Middle frontal gyrus (tissue), 1 donor: ENCODE measurements at regions not wholly inside any gene's neighbourhood (a gene's known extent, or its start where the extent isn't known, plus 50 kb on each side); places are given as distances from the start of the nearest gene placed in this dataset.

Experiments
- DNase-seq: peaks from one replicate; pipeline ENCODE4 v3.0.0-alpha.2; 2015; ENCODE audit warnings: low spot score; ENCODE audit errors: extremely low spot score

GRCh38 chr6:4303638-4304037 is 168.3 kb upstream of the ECI2 start:
- no peak for DNase-seq

DNA sequence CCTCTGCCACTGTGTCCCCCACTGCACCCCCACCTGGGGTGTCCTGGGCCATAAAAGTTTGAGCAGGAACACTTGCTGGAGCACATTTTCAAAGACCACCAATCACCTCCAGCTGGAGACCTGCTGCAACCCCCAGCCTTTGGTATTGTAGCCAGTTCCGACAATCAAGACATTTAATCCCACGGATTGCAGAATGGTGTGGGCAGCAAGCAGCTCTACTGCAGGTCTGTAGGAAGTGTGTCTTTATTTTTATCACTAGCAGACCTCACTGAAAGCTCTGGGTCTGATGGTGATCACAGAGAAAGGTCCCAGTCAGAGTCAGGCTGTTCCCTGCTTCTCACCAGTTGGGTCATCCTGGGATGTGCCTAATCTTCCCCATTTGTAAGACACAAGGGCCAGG is 167.1 kb upstream of the ECI2 start:
- DNase-seq: no peak

DNA sequence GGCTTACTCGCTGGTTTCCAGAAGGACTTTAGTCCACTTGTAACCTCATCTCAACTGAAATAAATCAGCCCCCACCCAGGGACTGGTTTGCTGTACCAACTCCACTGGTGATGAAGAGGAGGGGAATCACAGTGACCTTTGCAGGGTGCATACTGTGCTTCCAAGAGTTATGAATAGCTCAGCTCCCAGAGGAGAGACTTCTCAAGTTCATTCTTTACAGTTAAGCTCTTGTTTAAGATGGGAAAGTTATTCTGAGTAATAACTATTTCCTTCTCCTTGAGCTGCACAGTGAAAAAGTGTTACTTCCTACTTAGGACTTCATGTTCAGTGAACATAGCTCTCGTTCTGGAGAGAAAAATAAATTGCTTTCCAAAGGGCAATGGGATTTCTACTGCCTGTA is 166.5 kb upstream of the ECI2 start:
- no peak for DNase-seq

DNA sequence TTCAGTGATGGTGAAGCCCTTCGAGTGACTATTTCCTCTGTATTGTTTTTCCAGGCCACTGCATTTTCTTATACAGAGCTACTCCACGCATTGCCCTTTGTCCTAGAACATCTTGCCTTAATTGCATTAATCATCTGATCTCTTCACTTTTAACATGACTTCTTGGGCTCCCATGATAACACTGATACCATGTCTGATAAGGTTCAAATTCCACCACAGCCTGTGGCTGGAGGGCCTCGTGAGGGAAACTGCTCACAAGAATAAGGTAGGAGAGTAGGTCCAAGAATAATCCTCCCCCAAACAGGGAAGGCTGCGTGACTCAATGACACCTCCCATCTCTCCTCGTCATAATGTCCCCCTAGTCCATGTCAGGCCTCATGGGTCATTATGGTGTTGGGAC is 165.5 kb upstream of the ECI2 start:
- DNase-seq: no peak

- DNase-seq: no peak
Measured at GRCh38 chr6:4299476-4299875, 164.1 kb upstream of the ECI2 start.

DNA sequence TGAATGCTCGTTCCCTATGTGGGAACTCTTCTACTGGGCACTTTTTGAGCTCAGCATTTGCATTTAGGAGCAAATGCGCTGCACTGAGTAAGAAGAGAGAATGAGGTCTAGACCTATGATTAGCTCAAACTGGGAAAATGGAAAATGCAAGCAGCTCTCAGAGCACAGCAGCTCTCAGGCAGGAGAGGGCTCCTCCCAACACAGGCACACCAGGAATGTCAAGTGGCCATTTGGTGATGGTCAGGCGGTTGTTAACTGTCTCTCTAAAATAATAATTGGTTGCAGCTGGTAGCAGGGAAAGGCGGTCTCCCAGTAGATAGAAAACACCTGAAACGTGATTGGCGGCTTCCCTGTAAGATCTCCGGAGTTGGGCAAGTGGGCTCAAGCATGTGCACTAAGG is 162.0 kb upstream of the ECI2 start:
- DNase-seq: no peak

DNA sequence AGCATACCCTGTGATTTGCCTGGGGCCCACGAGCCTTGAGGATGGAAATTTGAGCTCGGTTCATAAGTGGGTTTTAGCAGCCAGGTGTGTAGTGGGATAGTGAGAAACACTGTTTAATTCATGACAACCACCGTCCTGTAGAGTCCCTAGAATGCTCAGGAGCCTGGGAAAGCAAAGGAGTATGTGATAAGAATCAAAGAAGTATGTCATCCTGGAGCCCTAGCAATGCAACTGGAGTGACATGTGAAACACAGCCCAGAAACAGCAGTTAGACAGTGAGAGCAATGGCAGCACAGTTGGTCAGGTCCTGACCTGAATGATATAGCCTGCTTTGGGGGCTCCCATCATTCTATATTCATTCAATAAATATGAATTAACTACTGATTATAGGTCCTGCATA is 161.2 kb upstream of the ECI2 start:
- no peak for DNase-seq

DNA sequence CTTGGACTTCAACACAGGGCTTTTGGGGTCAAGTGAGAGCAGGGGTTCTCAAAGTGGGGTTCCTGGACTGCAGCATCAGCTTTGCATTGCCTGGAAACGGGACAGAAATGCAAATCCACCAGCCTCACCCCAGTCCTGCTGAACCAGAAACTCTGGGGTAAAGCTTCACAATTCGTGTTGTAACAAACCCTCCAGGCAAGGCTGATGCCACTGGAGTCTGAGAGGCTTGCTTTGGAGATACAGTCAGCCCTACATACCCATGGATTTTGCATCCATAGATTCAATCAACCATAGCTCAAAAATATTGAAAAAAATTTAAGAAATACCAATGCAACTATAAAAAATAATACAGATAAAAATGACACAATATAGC is 160.4 kb upstream of the ECI2 start:
- DNase-seq: no peak

- DNase-seq: no peak
Measured at GRCh38 chr6:4295058-4295782, 159.8 kb upstream of the ECI2 start.

DNA sequence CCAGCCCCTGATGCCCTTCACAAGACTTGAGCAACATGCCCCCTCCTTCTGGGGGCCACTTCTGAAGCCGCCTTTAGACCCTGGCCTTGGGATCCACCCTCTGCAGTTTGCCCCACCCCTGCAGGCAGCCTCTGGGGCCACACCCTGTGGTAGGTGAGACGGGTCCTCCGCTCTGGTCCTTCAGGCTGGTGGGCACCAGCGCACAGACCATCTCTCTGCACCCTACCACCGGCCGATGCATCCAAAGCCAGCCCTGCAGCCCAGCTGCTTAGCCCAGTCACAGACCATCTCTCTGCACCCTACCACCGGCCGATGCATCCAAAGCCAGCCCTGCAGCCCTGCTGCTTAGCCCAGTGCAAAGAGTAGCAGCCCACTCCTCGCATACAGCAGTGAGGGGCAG is 159.3 kb upstream of the ECI2 start:
- no peak for DNase-seq

DNA sequence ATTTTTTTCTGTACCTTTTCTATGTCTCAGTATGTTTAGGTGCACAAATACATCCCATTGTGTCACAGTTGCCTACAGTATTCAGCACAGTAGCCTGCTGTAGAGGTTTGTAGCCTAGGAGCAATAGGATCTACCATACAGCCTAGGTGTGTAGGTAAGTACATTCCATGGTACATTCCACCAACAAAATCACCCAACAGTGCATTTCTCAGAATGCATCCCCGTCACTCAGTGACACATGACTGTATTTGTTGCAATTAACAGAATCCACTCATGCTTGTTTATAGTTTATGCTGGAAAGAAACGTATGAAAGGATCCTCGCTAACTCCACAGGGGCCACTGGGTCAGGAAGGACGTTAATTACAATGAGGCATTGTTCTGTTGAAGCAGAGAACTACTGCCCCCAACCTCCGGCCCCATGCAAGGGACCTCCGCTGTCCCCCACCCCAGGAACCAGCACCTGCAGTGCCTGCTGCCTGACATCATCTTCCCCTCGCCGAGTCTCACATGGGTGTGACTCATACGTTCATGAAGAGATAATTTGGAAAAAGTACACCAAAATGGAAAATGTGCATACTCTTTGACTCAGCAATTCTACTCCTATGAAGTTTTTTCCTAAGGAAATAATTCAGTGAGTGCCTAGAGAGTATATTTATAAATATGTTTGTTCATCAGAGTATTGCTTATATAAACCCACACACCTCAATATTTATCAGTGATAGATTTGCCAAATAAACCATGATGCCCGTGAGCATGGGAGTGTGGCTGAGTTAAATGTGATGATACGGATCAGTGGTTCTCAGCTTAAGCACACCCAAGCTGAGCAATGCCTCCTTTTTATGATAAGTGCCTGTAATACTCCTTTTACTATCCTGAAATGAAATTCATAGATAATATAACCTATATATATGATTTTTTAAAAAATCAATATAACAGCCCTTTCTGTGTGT is 156.4 kb upstream of the ECI2 start:
- DNase-seq: no peak

DNA sequence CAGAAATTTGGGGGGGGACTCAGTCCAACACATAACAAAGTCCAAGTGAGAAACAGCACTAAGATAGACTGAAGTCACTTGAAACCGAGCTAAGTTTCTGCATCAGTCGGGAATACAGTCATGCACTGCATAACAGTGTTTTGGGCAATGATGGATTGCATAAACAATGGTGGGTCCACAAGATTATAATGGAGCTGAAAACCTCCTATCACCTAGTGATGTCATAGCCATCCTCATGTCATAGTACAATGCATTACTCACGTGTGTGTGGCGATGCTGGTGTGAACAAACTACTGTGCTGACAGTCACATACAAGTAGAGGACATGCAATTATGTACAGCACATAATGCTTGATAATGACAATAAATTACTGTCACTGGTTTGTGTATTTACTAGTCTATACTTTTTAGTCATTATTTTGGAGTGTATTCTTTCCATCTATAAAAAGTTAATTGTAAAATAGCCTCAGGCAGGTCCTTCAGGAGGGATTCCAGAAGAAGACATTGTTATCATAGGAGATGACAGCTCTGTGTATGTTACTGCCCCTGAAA is 154.5 kb upstream of the ECI2 start:
- DNase-seq: no peak

DNA sequence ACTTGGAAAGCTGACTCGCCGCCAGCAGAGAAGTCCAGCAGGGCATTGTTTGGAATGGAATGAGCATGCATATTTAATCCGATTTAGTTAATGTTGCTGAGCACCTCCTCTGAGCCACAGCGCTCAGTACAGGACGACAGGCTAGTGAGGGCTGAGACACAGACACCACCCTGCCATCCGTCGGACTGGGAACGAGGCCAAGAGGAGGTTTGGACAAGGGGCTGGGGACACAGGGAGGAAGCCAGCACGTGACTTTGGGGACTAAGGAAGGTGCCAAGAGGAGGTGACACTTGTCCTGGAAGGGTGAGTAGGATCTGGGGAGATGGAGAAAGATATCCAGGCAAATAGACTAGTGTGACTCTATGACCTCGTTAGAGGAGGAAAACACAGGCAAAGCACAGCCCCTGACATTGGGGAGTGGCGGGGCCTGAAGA is 152.5 kb upstream of the ECI2 start:
- no peak for DNase-seq

DNA sequence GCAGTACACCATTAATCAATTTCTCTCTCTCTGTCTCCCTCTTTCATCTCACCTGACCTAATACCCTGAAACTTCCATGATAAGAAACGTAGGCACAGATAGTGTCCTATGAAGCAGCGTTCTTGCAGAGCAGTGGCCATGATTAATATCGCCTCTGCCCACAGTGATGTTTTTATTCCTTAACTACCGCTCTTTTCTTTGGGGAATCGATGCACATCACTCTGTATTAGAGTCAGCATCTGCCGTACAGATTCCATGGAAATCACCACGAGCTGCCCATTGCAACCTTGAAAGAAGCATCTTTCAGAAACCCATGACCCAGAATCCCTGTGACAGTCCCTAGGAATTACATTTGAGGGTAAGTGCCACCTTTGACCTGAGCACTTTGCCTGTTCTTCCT is 152.0 kb upstream of the ECI2 start:
- DNase-seq: no peak

- no peak for DNase-seq
Measured at GRCh38 chr6:4282926-4283325, 147.6 kb upstream of the ECI2 start.

DNA sequence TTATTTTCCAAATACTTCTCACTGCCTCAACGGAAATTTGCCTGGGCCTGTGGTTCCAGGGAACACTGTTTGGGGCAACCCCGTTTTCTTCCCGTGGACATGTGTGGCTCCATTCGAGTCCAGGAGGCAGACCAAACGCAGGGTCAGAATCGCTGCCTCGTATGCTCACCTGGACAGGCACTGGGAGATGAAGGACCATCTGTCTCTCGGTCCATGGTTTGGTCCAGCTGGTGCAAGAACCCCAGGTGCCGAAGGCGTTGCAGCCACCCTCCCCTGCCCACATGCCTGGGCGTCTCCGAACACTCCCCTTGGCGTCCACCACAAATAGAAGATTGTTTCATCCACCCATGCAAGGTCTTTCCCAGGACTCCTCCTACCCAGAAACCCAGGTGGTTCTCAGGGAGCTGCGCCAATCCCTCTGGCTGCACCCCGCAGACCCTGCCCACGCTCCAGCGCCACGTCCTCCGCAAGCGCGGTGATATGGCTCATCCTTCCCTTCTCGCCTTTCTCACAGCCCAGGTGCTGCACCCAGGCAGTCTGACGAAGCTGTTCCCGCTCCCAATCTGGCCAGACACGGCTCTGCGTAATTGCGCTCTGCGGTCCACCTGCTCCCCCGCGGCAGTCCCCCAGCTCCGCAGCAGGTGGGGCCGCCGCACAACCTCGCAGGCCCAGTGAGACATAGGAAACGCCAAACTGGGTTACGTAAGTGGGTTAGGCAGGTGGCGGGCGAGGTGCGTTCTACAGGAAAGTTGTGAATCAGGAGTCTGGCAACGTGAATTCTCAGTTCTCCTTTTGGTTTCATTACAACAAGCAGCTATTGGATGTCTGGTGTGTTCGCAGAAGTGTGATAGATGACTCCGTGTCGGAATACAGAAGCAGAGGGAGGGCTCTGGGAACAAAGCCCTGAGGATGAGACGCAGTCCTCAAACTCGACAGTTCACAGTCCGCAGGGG is 146.2 kb upstream of the ECI2 start:
- peak; percentile 44 for DNase-seq

DNA sequence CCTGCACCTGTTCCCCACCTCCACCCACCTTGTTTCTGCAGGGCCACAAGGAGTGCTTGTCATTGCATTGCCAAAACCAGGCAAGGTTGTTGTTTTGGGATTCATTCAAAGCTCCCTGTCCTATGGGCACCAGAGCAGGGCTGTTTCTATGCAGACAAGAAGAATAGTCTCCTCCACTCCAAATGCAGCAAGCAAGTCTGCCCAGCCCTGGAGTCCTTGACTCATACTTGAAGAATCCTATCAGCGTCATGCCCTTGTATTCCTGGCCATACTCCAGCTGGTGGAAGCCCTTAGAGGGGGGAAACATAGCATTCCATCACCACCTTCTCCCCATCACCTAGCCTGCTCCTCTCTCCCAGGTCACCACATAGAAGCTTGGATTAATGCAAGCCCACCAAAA is 145.3 kb upstream of the ECI2 start:
- no peak for DNase-seq

DNA sequence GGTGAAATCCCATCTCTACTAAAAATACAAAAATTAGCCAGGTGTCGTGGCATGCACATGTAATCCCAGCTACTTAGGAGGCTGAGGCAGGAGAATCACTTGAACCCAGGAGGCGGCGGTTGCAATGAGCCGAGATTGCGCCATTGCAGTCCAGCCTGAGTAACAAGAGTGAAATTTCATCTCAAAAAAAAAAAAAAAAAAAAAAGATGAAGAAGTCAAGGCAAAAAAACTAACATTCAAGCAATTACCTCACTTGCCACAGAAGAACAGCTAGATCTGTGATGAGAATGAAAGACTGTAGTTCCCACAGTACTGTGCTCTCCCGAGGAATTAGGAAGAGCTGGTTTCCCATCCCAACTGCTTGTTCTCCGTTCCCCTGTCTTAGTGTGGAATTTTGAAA is 144.7 kb upstream of the ECI2 start:
- no peak for DNase-seq

DNA sequence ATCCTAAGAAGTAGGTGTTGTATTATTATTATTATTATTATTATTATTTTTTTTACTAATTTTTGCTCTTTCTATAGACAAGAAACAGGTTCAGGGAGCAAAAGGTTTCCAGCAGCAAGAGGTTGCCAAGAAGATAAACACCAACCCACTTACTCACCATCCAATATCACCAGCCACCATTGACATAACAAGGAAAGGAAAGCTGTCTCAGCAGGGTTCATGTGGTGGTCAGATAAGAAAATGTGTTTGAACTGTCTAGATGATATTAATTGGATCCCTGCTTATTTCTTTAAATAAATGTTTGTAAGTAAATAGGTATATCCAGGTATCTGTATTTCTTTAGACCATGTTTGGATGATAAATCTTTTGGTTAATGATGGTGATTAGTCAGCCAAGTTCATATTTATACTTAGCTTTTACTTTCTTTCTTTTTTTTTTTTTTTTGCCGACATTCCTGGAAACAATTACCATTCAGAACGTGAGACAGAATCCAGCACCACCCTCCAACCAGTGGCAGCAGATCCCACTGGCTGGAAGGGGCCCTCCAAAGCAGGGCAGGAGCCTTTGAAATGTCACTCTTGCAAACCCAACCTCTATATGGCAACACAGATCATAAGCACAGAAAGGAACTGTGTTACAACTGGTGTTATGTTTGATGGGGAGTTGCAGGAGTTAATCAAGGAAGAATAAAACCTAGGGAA is 139.2 kb upstream of the ECI2 start:
- no peak for DNase-seq

- no peak for DNase-seq
Measured at GRCh38 chr6:4272996-4273395, 137.6 kb upstream of the ECI2 start.
